ENCODE measurements at regions not wholly inside any gene's neighbourhood (a gene's known extent, or its start where the extent isn't known, plus 50 kb on each side); places are given as distances from the start of the nearest gene placed in this dataset.

GRCh38 chr4:34485252-34485651 is 1759.1 kb downstream of the ARAP2 start:
- TF ChIP-seq POLR2A (IDR thresholded peaks at IDR 0.05) (no peak), CTCF (IDR thresholded peaks at IDR 0.05) (no peak)

All from adrenal gland (tissue), 5 donors.